Peyer's patch (tissue), 4 donors: ENCODE measurements at regions not wholly inside any gene's neighbourhood (a gene's known extent, or its start where the extent isn't known, plus 50 kb on each side); places are given as distances from the start of the nearest gene placed in this dataset.

Experiments used
- DNase-seq, 3 donors: peaks; one replicate each; pipeline ENCODE4 v3.0.0-alpha.2; 2017 to 2019
- H3K27ac ChIP-seq, 4 donors: fragments of 200-600 bp; sonication (generic); one replicate each; pipeline ENCODE4 v1.5.1; 2016 to 2019
- H3K27me3 ChIP-seq, 2 donors: fragments of 200-600 bp; sonication (generic); one replicate each; pipeline ENCODE4 v1.5.1; 2019
- H3K36me3 ChIP-seq, 3 donors: fragments of 200-600 bp; sonication (generic); one replicate each; pipeline ENCODE4 v1.5.1; 2016 to 2019
- H3K4me1 ChIP-seq, 4 donors: fragments of 200-600 bp; sonication (generic); one replicate each; pipeline ENCODE4 v1.5.1; 2016 to 2019
- H3K4me3 ChIP-seq, 4 donors: fragments of 200-600 bp; sonication (generic); 1 replicate in 3 of 4; 2 replicates in 1 of 4; pipeline ENCODE4 v1.5.1; 2016 to 2019; ENCODE audit warnings: mild to moderate bottlenecking in 1 of 4
- H3K9me3 ChIP-seq, 4 donors: fragments of 200-600 bp; sonication (generic); one replicate each; pipeline ENCODE4 v1.5.1; 2016 to 2019; ENCODE audit warnings: mild to moderate bottlenecking in 1 of 4
- POLR2A ChIP-seq, 2 donors: fragments of 450-650 bp; IDR thresholded peaks; one replicate each; pipeline ENCODE4 v1.5.1; 2017; ENCODE audit warnings: antibody characterized with exemption in 2 of 2, mild to moderate bottlenecking in 2 of 2, moderate library complexity in 2 of 2
- TF ChIP-seq, protein P1 (sequence below), 6 experiments: fragments of 450-650 bp in 4 of 6; fragments of 200-600 bp in 2 of 6; sonication (generic) in 1 of 6; IDR thresholded peaks; one replicate each; pipeline ENCODE4 v1.5.1; 2017 to 2019; ENCODE audit warnings: antibody characterized with exemption in 6 of 6, mild to moderate bottlenecking in 3 of 6, moderate library complexity in 1 of 6

DNA sequence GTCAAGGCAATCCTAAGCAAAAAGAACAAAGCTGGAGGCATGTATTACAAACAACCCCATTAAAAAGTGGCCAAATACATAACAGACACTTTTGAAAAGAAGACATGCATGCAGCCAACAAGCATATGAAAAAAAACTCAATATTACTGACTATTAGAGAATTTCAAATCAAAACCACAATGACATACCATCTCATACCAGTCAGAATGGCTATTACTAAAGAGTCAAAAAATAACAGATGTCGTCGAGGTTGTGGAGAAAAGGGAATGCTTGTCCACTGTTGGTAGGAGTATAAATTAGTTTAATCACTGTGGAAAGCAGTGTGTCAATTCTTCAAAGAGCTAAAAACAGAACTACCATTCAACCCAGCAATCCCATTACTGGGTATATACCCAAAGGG lies 604.6 kb upstream of the GRIA3 start:
- no peak overlapping the region for H3K27ac ChIP-seq
- no peaks in the 10 kb centered on the region for H3K27me3 ChIP-seq
- DNase-seq, result no peak
- no peaks in the 10 kb centered on the region for H3K36me3 ChIP-seq
- no peaks in the 10 kb centered on the region for H3K4me1 ChIP-seq
- no peak for TF ChIP-seq POLR2A (IDR thresholded peaks at IDR 0.05)
- TF ChIP-seq, protein P1, sequence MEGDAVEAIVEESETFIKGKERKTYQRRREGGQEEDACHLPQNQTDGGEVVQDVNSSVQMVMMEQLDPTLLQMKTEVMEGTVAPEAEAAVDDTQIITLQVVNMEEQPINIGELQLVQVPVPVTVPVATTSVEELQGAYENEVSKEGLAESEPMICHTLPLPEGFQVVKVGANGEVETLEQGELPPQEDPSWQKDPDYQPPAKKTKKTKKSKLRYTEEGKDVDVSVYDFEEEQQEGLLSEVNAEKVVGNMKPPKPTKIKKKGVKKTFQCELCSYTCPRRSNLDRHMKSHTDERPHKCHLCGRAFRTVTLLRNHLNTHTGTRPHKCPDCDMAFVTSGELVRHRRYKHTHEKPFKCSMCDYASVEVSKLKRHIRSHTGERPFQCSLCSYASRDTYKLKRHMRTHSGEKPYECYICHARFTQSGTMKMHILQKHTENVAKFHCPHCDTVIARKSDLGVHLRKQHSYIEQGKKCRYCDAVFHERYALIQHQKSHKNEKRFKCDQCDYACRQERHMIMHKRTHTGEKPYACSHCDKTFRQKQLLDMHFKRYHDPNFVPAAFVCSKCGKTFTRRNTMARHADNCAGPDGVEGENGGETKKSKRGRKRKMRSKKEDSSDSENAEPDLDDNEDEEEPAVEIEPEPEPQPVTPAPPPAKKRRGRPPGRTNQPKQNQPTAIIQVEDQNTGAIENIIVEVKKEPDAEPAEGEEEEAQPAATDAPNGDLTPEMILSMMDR (IDR thresholded peaks at IDR 0.05), result no peak
- no peaks in the 10 kb centered on the region for H3K9me3 ChIP-seq
- H3K4me3 ChIP-seq, result no peak overlapping the region

DNA sequence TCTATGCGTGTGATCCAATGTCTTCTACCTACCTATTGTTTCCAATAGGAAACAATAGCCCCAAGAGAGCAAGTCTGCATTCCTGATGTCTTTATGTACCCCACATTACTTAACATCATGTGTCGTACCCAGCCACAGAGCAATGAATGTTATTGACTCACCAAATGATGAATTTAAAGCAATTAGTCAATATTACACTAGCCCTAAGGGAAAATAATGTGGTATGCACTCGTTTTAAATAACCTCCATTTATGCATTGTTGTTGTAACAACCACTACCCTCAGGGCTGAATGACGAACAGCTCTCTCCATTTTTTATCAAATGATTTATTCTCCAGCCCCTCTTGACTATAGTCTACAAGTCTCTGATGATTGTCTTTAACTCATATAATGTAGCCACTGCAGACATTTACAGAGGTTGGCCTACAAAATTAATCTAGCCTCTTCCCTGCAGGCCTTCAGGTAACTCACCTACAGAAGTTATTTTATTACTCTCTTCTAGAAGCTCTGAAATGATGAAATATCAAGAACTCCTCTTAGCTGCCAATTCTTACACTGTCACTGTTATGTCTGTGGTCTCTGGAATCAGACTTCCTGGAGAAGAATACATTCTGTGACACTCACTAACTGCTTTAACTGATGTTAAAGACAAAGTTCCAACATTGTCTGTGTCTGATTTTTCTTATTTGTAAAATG lies 601.7 kb upstream of the GRIA3 start:
- Histone ChIP-seq H3K36me3 (no peaks in the 10 kb centered on the region), H3K4me1 (no peaks in the 10 kb centered on the region), H3K27ac (no peak overlapping the region), H3K4me3 (no peak overlapping the region), H3K27me3 (no peaks in the 10 kb centered on the region), H3K9me3 (no peaks in the 10 kb centered on the region)
- DNase-seq, result no peak
- TF ChIP-seq POLR2A (IDR thresholded peaks at IDR 0.05), result no peak
- TF ChIP-seq, protein P1 (IDR thresholded peaks at IDR 0.05), result no peak

DNA sequence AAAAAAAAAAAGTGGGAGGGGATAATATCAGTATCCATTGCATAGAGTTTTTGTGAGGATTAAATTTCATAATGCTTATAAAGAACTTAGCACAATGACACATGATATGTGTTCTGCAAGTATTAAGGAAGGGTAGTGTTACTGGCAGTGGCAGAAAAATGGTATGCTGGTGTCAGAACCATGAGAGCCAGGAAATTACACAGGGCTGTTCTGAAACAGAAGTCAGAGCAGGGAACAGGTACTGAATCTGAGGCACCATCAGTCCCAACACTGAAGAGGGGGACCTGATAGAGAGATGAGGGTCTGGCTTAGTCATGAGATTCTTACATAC lies 601.1 kb upstream of the GRIA3 start:
- Histone ChIP-seq H3K9me3 (no peaks in the 10 kb centered on the region), H3K27me3 (no peaks in the 10 kb centered on the region), H3K27ac (no peak overlapping the region), H3K4me3 (no peak overlapping the region), H3K4me1 (no peaks in the 10 kb centered on the region), H3K36me3 (no peaks in the 10 kb centered on the region)
- DNase-seq, result no peak
- TF ChIP-seq POLR2A (IDR thresholded peaks at IDR 0.05), result no peak
- TF ChIP-seq, protein P1 (IDR thresholded peaks at IDR 0.05), result no peak

DNA sequence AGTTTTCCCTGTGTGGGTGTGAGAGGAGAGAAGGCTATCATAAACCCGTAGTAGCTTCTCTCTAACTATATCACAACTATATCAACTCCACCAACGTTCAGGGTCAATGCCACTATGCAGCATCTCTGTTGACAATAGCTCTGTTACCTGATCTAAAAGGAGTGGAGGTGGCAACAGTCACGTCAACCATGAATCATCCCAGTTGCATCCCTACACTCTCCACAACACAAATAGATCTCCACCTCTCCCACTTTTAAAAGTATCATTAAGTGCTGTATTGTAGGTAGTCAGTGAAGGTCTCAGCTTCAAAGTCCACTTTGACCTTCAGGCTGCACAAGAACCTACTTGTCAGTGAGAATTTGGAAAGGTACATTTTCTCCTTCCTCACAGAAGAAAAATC lies 600.5 kb upstream of the GRIA3 start:
- H3K9me3 ChIP-seq, result no peaks in the 10 kb centered on the region
- no peak for TF ChIP-seq POLR2A (IDR thresholded peaks at IDR 0.05)
- TF ChIP-seq, protein P1 (IDR thresholded peaks at IDR 0.05), result no peak
- H3K4me3 ChIP-seq, result no peak overlapping the region
- no peak overlapping the region for H3K27ac ChIP-seq
- no peak for DNase-seq
- no peaks in the 10 kb centered on the region for H3K27me3 ChIP-seq
- no peaks in the 10 kb centered on the region for H3K4me1 ChIP-seq
- no peaks in the 10 kb centered on the region for H3K36me3 ChIP-seq

DNA sequence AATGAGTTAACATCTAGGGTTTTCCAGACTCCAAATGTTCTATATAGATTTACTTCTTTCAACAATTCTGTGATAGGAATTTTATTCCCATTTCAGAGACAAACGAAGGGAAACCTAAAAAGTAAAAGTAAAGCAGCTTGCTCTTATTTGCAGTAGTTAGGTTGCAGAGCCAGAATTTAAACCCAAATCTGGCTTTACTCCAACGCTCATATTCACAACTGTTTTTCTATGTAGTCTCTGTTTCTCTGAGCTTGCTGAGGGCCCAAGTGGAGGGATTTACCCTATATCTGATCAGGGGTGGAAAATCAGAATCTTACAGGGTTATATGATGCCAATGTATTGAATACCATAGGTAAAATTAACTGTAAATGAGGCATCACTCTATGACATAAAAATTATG lies 599.1 kb upstream of the GRIA3 start:
- Histone ChIP-seq H3K4me1 (no peaks in the 10 kb centered on the region), H3K27me3 (no peaks in the 10 kb centered on the region), H3K36me3 (no peaks in the 10 kb centered on the region), H3K9me3 (no peaks in the 10 kb centered on the region), H3K27ac (no peak overlapping the region), H3K4me3 (no peak overlapping the region)
- no peak for DNase-seq
- TF ChIP-seq, protein P1 (IDR thresholded peaks at IDR 0.05), result no peak
- TF ChIP-seq POLR2A (IDR thresholded peaks at IDR 0.05), result no peak

DNA sequence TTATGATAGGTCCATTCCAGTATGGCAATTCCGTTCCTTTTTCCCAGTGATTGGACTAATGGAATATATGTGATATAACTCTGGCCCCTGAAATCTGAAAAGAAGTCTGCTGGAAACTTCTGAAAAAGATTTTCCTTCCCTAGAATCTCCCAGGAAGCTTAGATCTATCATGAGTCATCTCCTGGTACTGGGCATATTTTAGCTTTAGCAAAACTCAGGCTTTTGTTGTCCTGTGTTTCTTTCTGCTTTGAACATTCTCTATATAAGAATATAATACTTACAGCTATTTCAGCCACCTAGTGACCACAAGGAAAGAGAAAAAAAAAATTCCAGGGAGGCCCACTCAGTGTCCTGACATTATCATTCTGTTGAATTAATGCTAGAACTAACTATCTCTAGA lies 597.2 kb upstream of the GRIA3 start:
- Histone ChIP-seq H3K4me1 (no peaks in the 10 kb centered on the region), H3K27me3 (no peaks in the 10 kb centered on the region), H3K9me3 (no peaks in the 10 kb centered on the region), H3K4me3 (no peak overlapping the region), H3K27ac (no peak overlapping the region), H3K36me3 (no peaks in the 10 kb centered on the region)
- no peak for DNase-seq
- TF ChIP-seq, protein P1 (IDR thresholded peaks at IDR 0.05), result no peak
- TF ChIP-seq POLR2A (IDR thresholded peaks at IDR 0.05), result no peak
